IPS-18c (cell line): ENCODE measurements at regions not wholly inside any gene's neighbourhood (a gene's known extent, or its start where the extent isn't known, plus 50 kb on each side); places are given as distances from the start of the nearest gene placed in this dataset.
"Not testable (repeated sequence)": the region's sequence is repeated elsewhere in the genome, so short reads cannot be mapped to it uniquely, and the experiment has no call there.

Experiments
- H3K4me3 ChIP-seq: 2 replicates; pipeline ENCODE4 v1.7.0; 2013; ENCODE audit warnings: low read depth, mild to moderate bottlenecking, low read length, moderate library complexity; ENCODE audit not compliant: insufficient read depth
- H3K9me3 ChIP-seq: one replicate; pipeline ENCODE4 v1.6.1; 2013; ENCODE audit warnings: mild to moderate bottlenecking, low read length, moderate library complexity; ENCODE audit not compliant: control insufficient read depth, insufficient read depth

GRCh38 chr7:149334930-149335329 lies 72.9 kb downstream of the ZNF783 start:
- Histone ChIP-seq H3K4me3 (no peak overlapping the region), H3K9me3 (no peaks in the 10 kb centered on the region)

GRCh38 chr7:149348758-149349369 lies 86.9 kb downstream of the ZNF783 start:
- no peak overlapping the region for H3K4me3 ChIP-seq
- H3K9me3 ChIP-seq, result peaks cover 12% of the 10 kb centered on the region

GRCh38 chr7:149353739-149354504 lies 91.9 kb downstream of the ZNF783 start:
- peaks cover 10% of the 10 kb centered on the region for H3K9me3 ChIP-seq
- no peak overlapping the region for H3K4me3 ChIP-seq

GRCh38 chr7:149355035-149355389 lies 93.0 kb downstream of the ZNF783 start:
- H3K4me3 ChIP-seq, result peak overlapping the region; percentile 16; the same call in 1 of the 2 replicates
- H3K9me3 ChIP-seq, result not testable (repeated sequence)

GRCh38 chr7:149355390-149356048 lies 93.5 kb downstream of the ZNF783 start:
- peak overlapping the region; percentile 29; the same call in 1 of the 2 replicates for H3K4me3 ChIP-seq

GRCh38 chr7:149362696-149363095 lies 98.2 kb downstream of the ZNF777 start:
- H3K9me3 ChIP-seq, result peaks cover 5% of the 10 kb centered on the region
- H3K4me3 ChIP-seq, result no peak overlapping the region

More at GRCh38 chr7:149355390-149356048, 93.5 kb downstream of the ZNF783 start:
- peaks cover 7% of the 10 kb centered on the region for H3K9me3 ChIP-seq

- H3K4me3 ChIP-seq, result no peak overlapping the region
- peaks cover 3% of the 10 kb centered on the region for H3K9me3 ChIP-seq
These were observed 93.3 kb downstream of the ZNF777 start for GRCh38 chr7:149367418-149368180.

GRCh38 chr7:149369497-149369896 lies 91.4 kb downstream of the ZNF777 start:
- H3K4me3 ChIP-seq, result no peak overlapping the region
- H3K9me3 ChIP-seq, result peaks cover 6% of the 10 kb centered on the region

GRCh38 chr7:149370790-149371189 lies 90.1 kb downstream of the ZNF777 start:
- Histone ChIP-seq H3K4me3 (no peak overlapping the region), H3K9me3 (peaks cover 4% of the 10 kb centered on the region)

GRCh38 chr7:149373089-149373488 lies 87.8 kb downstream of the ZNF777 start:
- H3K4me3 ChIP-seq, result no peak overlapping the region
- H3K9me3 ChIP-seq, result peaks cover 4% of the 10 kb centered on the region

GRCh38 chr7:149375234-149376008 lies 85.4 kb downstream of the ZNF777 start:
- no peak overlapping the region for H3K4me3 ChIP-seq
- H3K9me3 ChIP-seq, result peaks cover 6% of the 10 kb centered on the region

GRCh38 chr7:149377386-149377785 lies 83.5 kb downstream of the ZNF777 start:
- Histone ChIP-seq H3K4me3 (no peak overlapping the region), H3K9me3 (peaks cover 6% of the 10 kb centered on the region)

GRCh38 chr7:149379625-149380024 lies 81.2 kb downstream of the ZNF777 start:
- no peak overlapping the region for H3K4me3 ChIP-seq
- H3K9me3 ChIP-seq, result peaks cover 2% of the 10 kb centered on the region

- no peak overlapping the region for H3K4me3 ChIP-seq
- H3K9me3 ChIP-seq, result peaks cover 2% of the 10 kb centered on the region
These were observed 79.6 kb downstream of the ZNF777 start for GRCh38 chr7:149381245-149381644.
